GM21515 (cell line): ENCODE measurements at regions not wholly inside any gene's neighbourhood (a gene's known extent, or its start where the extent isn't known, plus 50 kb on each side); places are given as distances from the start of the nearest gene placed in this dataset.
"Not testable (repeated sequence)": the region's sequence is repeated elsewhere in the genome, so short reads cannot be mapped to it uniquely, and the experiment has no call there.

Experiments
- ATAC-seq: cut with Tn5 transposase; IDR thresholded peaks from one replicate; pipeline ENCODE4 v1.9.1; 2021; ENCODE audit not compliant: unreplicated experiment

- ATAC-seq: no peak
Measured at GRCh38 chr1:192418552-192419285, 101.9 kb downstream of the RGS21 start.

- no peak for ATAC-seq
Measured at GRCh38 chr1:192430644-192431043, 113.9 kb downstream of the RGS21 start.

DNA sequence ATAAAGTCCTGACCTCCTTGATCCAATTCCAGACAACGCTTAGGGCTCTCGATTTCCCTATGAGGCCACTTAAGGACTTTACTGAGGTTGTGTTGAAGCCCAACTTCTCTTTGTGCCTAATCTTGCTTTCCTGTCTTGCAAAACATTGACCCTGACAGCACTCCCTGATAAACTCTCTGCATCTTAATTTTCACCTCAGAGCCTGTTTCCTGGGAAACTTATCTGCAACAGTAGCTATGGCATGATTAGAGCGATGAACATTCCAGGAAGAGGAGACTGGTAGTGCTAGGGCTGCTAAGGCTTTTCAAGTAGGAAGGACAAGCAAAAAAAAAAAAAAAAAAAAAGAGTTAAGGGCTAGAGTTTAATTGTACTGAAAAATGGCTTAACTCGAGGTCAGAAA, 118.9 kb downstream of the RGS21 start:
- ATAC-seq: no peak

DNA sequence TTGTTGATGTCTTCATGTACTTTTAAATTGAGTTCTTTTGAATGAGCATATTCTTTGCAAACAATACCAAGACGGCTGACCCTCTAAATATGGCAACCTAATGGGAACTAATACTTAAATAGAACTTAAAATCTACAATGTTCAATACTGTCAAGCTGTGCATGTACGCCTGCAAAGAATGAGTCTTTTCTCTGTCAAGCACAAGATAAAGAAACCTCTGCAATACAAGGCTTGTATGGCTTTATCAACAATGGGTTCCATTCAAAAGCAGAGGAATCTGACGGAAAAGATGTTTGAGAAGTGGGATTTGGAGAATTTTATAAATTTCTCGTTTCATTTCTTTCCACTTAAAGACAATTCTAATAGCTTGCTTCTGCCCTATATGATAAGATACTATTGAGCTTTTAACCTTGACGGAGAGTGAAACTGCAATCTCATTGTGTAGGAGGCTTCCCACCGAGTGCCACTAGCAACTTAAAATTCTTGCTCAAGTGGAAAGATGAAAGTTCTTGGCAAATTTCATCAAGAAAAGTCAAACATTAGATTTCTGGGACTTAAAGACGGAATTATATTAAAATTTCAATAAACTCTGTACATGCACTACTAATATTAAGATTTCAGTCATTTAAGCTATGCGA, 119.8 kb downstream of the RGS21 start:
- no peak for ATAC-seq

GRCh38 chr1:192438737-192439136, 121.9 kb downstream of the RGS21 start:
- no peak for ATAC-seq

GRCh38 chr1:192439373-192440025, 122.7 kb downstream of the RGS21 start:
- no peak for ATAC-seq

- no peak for ATAC-seq
Measured at GRCh38 chr1:192441492-192441891, 124.7 kb downstream of the RGS21 start.

DNA sequence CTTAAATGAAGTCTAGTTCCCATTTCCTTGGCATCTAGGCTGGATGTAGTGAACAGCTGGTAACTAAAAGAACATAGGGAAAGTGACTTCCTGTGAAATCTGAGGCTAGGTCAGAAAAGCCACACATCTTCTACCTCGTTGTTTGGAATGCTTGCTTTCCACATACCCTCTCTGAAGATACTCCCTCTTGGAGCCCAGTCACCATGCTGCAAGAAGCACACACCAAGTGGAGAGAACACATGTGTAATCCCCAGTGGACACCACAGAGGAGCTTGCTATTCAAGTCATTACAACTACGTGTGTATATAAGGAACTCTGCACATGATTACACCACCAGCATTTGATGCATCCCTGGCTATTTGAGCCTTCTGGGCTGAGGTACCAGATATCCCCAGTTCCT, 125.9 kb downstream of the RGS21 start:
- no peak for ATAC-seq

- no peak for ATAC-seq
Measured at GRCh38 chr1:192443616-192444015, 126.8 kb downstream of the RGS21 start.

GRCh38 chr1:192445241-192445640, 128.4 kb downstream of the RGS21 start:
- ATAC-seq: no peak

GRCh38 chr1:192445839-192446489, 129.2 kb downstream of the RGS21 start:
- ATAC-seq: peak; percentile 62

GRCh38 chr1:192448026-192448578, 127.5 kb upstream of the RGS1 start:
- ATAC-seq: no peak

- no peak for ATAC-seq
Measured at GRCh38 chr1:192453360-192453992, 122.1 kb upstream of the RGS1 start.

GRCh38 chr1:192459467-192459866, 116.1 kb upstream of the RGS1 start:
- ATAC-seq: no peak

DNA sequence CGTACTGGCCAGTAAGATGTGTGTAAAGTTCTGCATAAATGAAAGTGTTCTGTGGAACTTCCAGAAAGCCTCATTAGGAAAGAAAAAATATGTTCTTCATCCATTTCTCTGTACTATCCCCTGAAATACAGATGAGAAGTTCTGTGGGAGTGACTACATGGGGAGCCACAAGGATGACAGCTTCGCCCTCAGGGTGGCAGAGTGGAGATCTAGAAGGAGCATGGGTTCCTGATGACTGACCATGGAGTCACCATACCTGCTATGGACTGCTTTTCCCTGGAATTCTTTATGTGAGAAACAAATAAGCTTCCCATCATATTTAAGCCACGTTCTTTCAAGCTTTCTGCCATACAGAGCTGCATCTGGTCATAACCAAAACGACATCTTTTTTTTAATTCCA, 113.9 kb upstream of the RGS1 start:
- no peak for ATAC-seq

GRCh38 chr1:192462616-192463015, 113.0 kb upstream of the RGS1 start:
- ATAC-seq: no peak

DNA sequence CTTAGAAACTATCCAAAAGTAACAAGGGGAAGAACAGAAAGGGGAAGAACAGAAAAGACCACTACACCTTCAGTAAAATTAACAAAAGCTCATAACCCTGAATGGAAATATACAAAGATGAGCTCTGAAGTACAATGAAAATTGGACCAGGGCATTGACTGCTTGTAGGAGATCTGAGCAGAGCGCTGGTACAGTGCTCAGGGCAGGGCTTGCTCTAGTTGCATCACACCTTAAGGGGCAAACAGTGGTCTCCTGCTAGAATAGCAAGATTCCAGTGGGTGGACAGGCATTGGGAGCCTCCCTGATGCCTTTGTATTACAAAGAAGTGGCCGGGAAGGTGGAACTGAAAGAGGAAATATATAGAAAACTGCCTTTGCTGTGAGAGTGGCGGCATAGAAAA, 111.9 kb upstream of the RGS1 start:
- ATAC-seq: no peak

GRCh38 chr1:192465221-192465620, 110.4 kb upstream of the RGS1 start:
- not testable (repeated sequence) for ATAC-seq

DNA sequence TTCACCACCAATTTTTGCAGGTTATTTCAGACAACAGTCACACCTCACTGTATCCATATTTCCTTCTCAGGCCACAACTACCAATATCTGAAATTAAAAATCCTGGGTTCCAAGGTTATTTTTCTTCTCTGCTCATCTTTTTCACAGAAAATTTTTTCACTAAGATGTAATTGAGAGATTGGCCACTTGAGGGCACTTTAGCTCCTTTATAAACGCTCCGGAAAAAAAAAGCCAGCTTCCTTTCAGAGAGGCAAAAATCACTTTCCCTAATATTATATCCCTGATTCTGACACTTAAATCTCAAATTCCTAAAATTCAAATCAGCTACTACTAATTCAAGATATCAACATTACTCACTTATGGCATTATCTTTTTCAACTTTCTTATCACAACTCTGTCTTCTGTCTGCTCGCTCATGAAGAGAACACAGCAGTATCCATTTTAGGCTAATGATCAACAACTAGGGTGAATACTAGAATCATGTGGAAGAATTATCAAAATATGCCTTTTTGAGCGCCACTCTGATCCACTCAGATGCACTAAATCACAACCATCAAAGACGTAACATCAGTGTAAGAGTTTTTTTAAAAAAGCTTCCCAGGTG, 101.4 kb upstream of the RGS1 start:
- no peak for ATAC-seq

GRCh38 chr1:192475329-192475728, 100.2 kb upstream of the RGS1 start:
- no peak for ATAC-seq

GRCh38 chr1:192475970-192476369, 99.6 kb upstream of the RGS1 start:
- ATAC-seq: no peak
